NCI-H2029 (cell line): ENCODE measurements at regions not wholly inside any gene's neighbourhood (a gene's known extent, or its start where the extent isn't known, plus 50 kb on each side); places are given as distances from the start of the nearest gene placed in this dataset.

Experiments
- DNase-seq: peaks from one replicate; lab custom pipeline; 2025; lab: John Stamatoyannopoulos, UW

- DNase-seq, result no peak
Observed at GRCh38 chr2:228589115-228589514, 407.6 kb upstream of the SPHKAP start.

- no peak for DNase-seq
Observed at GRCh38 chr2:228581731-228582130, 400.2 kb upstream of the SPHKAP start.

GRCh38 chr2:228575897-228576296 lies 394.4 kb upstream of the SPHKAP start:
- DNase-seq, result no peak

- peak; percentile 4 for DNase-seq
Observed at GRCh38 chr2:228568275-228568674, 386.8 kb upstream of the SPHKAP start.

GRCh38 chr2:228561816-228562215 lies 380.3 kb upstream of the SPHKAP start:
- no peak for DNase-seq

- DNase-seq, result no peak
Observed at GRCh38 chr2:228559774-228560415, 378.4 kb upstream of the SPHKAP start.

GRCh38 chr2:228556717-228557116 lies 375.2 kb upstream of the SPHKAP start:
- no peak for DNase-seq

GRCh38 chr2:228549441-228550007 lies 368.0 kb upstream of the SPHKAP start:
- no peak for DNase-seq

GRCh38 chr2:228548230-228548629 lies 366.7 kb upstream of the SPHKAP start:
- DNase-seq, result no peak

GRCh38 chr2:228545748-228546145 lies 364.3 kb upstream of the SPHKAP start:
- no peak for DNase-seq

GRCh38 chr2:228545041-228545747 lies 363.7 kb upstream of the SPHKAP start:
- DNase-seq, result no peak

GRCh38 chr2:228543117-228543516 lies 361.6 kb upstream of the SPHKAP start:
- no peak for DNase-seq

- DNase-seq, result no peak
Observed at GRCh38 chr2:228542277-228542676, 360.8 kb upstream of the SPHKAP start.

- no peak for DNase-seq
Observed at GRCh38 chr2:228541789-228542188, 360.3 kb upstream of the SPHKAP start.

GRCh38 chr2:228540976-228541375 lies 359.5 kb upstream of the SPHKAP start:
- no peak for DNase-seq

GRCh38 chr2:228535396-228535795 lies 353.9 kb upstream of the SPHKAP start:
- DNase-seq, result no peak

GRCh38 chr2:228533156-228533555 lies 351.7 kb upstream of the SPHKAP start:
- no peak for DNase-seq

- DNase-seq, result no peak
Observed at GRCh38 chr2:228532233-228532632, 350.7 kb upstream of the SPHKAP start.

GRCh38 chr2:228527197-228527881 lies 345.9 kb upstream of the SPHKAP start:
- no peak for DNase-seq

GRCh38 chr2:228526687-228527086 lies 345.2 kb upstream of the SPHKAP start:
- no peak for DNase-seq

GRCh38 chr2:228522977-228523376 lies 341.5 kb upstream of the SPHKAP start:
- no peak for DNase-seq

GRCh38 chr2:228522276-228522675 lies 340.8 kb upstream of the SPHKAP start:
- DNase-seq, result no peak

GRCh38 chr2:228519561-228519960 lies 338.1 kb upstream of the SPHKAP start:
- DNase-seq, result no peak
